ENCODE measurements at regions not wholly inside any gene's neighbourhood (a gene's known extent, or its start where the extent isn't known, plus 50 kb on each side); places are given as distances from the start of the nearest gene placed in this dataset.

GRCh38 chr9:88220652-88221051 is 82.4 kb upstream of the SPATA31C2 start:
- DNase-seq, result no peak

GRCh38 chr9:88219601-88220000 is 81.3 kb upstream of the SPATA31C2 start:
- no peak for DNase-seq

- DNase-seq, result no peak
These were observed 80.5 kb upstream of the SPATA31C2 start for GRCh38 chr9:88218726-88219125.

GRCh38 chr9:88216126-88216995 is 78.1 kb upstream of the SPATA31C2 start:
- no peak for DNase-seq

GRCh38 chr9:88215196-88216125 is 77.2 kb upstream of the SPATA31C2 start:
- no peak for DNase-seq

- no peak for DNase-seq
These were observed 64.0 kb upstream of the SPATA31C2 start for GRCh38 chr9:88202321-88202720.

GRCh38 chr9:88198341-88198807 is 60.1 kb upstream of the SPATA31C2 start:
- no peak for DNase-seq

- DNase-seq, result no peak
These were observed 59.6 kb upstream of the SPATA31C2 start for GRCh38 chr9:88197781-88198340.

GRCh38 chr9:88197016-88197415 is 58.7 kb upstream of the SPATA31C2 start:
- no peak for DNase-seq

- no peak for DNase-seq
These were observed 58.0 kb upstream of the SPATA31C2 start for GRCh38 chr9:88196142-88196790.

- DNase-seq, result no peak
These were observed 55.5 kb upstream of the SPATA31C2 start for GRCh38 chr9:88193766-88194165.

- DNase-seq, result no peak
These were observed 53.2 kb upstream of the SPATA31C2 start for GRCh38 chr9:88191456-88191855.

- DNase-seq, result no peak
These were observed 51.1 kb upstream of the SPATA31C2 start for GRCh38 chr9:88189371-88189770.

All from activated effector memory CD4-positive, alpha-beta T cell treated with Interleukin-2 at 50 U/mL for 16 hours (primary cell).